Adrenal gland (tissue), 9 donors: ENCODE measurements at regions not wholly inside any gene's neighbourhood (a gene's known extent, or its start where the extent isn't known, plus 50 kb on each side); places are given as distances from the start of the nearest gene placed in this dataset.

Source experiments
- DNase-seq, 7 donors: peaks; one replicate each; pipeline ENCODE4 v3.0.0-alpha.2; 2019 to 2020
- H3K27ac ChIP-seq, 5 donors: fragments of 200-600 bp; sonication (generic) in 4 of 5; 1 replicate in 3 of 5; 2 replicates in 2 of 5; pipeline versions ENCODE4 v1.5.1 to v1.8.0; 2016 to 2020; ENCODE audit warnings: mild to moderate bottlenecking in 1 of 5
- H3K27me3 ChIP-seq: fragments of 200-600 bp; 2 replicates; pipeline ENCODE4 v1.8.0; 2021
- H3K36me3 ChIP-seq, 2 donors: fragments of 200-600 bp; replicated peaks in 1 of 2; 1 replicate in 1 of 2; 2 replicates in 1 of 2; pipeline versions ENCODE4 v1.5.1 to v1.8.0; 2018 to 2022
- H3K4me1 ChIP-seq, 2 donors: fragments of 200-600 bp; replicated peaks in 1 of 2; 1 replicate in 1 of 2; 2 replicates in 1 of 2; pipeline versions ENCODE4 v1.5.1 to v1.8.0; 2018 to 2021
- H3K4me3 ChIP-seq, 4 donors: fragments of 200-600 bp; sonication (generic) in 3 of 4; one replicate each; pipeline ENCODE4 v1.5.1; 2016 to 2018
- H3K9me3 ChIP-seq, 3 donors: fragments of 200-600 bp; sonication (generic) in 1 of 3; replicated peaks in 1 of 3; 1 replicate in 2 of 3; 2 replicates in 1 of 3; pipeline versions ENCODE4 v1.5.1 to v1.8.0; 2016 to 2021
- CTCF ChIP-seq, 6 experiments: fragments of 450-650 bp in 4 of 6; fragments of 200-600 bp in 2 of 6; sonication (generic) in 1 of 6; IDR thresholded peaks; 1 replicate in 5 of 6; 2 replicates in 1 of 6; pipeline versions ENCODE4 v1.5.1 to v1.8.0; 2016 to 2021; ENCODE audit warnings: antibody characterized with exemption in 6 of 6, mild to moderate bottlenecking in 2 of 6, moderate library complexity in 1 of 6
- POLR2A ChIP-seq, 2 donors: fragments of 450-650 bp; IDR thresholded peaks; one replicate each; pipeline ENCODE4 v1.6.1; 2017; ENCODE audit warnings: antibody characterized with exemption in 2 of 2, mild to moderate bottlenecking in 2 of 2, moderate library complexity in 1 of 2
- WGBS, 4 donors: extraction: QIAGEN DNeasy Blood & Tissue Kit in 2 of 4; methylation state at CpG; one replicate each; pipeline versions ENCODE4 v1.1.5 to v1.1.7; 2013 to 2017; 5-methylcytosine and 5-hydroxymethylcytosine counted together
- intact Hi-C, 2 donors: fragments of 100-400 bp; cut with DNase I; formaldehyde crosslinking; loops; one replicate each; pipeline versions ENCODE4 v1.14.1 to v1.15.0; 2022 to 2023
- donor health status: healthy with polysubstance abuse.
- donor health status: Bipolar disorder and iron deficiency.
- donor health status: DM: yes; HTN: yes; CAD: no.
- donor health status: DM: no; HTN: no; CAD: no.
- donor health status: DM: no; HTN: no; CAD: no.

DNA sequence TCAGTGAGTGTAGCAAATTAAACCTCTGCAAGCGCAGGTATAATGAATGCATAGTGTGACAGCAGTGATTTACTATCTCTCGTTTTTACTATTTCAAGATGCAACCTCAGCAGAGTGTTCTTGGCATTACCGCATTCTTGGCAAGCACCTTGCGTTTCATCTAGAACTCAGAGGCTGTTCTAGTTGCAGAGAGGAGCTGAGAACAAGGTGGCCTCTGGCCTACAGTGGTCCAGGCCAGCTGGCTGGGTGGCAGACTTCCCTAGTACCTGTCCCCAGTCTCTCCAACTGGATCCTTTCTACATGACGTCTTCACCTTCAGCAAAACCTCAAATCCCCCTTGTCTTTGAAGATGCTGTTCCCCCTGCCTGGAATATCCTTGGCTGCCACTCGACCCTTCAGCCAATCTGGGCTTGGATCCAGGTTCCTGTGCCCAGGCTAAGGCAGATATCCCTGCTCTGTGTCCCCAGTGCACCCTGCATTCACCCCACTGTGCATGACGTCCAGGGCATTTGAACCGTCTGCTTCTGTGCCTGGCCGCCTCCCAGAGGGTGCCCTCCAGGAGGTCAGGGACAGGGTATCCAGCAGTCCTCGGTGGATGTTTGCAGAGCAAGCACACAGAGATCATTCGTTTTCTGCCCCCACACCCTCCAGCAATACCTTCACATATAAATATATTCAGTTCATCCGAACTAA lies 120.4 kb upstream of the CPEB4 start:
- whole genome bisulfite sequencing, 4 donors, result 41 to 48% (median 44%) methylated on average over 12 of the region's 12 CpGs
- H3K4me1 ChIP-seq, result peaks cover 21 to 64% of the 10 kb centered on the region in 2 donors
- no peaks in the 10 kb centered on the region for H3K27me3 ChIP-seq
- intact Hi-C loops, result loop anchor here (5.0 to 10.0 kb wide), 2 partner anchors 125 to 143 kb away; no protein-coding TSS in a partner anchor
- H3K4me3 ChIP-seq, result no peak overlapping the region
- H3K36me3 ChIP-seq, result no peaks in the 10 kb centered on the region
- H3K9me3 ChIP-seq, result no peaks in the 10 kb centered on the region
- peak; percentile 56 to 89 (median 77) for DNase-seq
- peak overlapping the region; percentile 80 to 96 (median 84) for H3K27ac ChIP-seq
- no peak for TF ChIP-seq CTCF (IDR thresholded peaks at IDR 0.05)
- peak in 1 of 2 donors; percentile 14 for TF ChIP-seq POLR2A (IDR thresholded peaks at IDR 0.05)

DNA sequence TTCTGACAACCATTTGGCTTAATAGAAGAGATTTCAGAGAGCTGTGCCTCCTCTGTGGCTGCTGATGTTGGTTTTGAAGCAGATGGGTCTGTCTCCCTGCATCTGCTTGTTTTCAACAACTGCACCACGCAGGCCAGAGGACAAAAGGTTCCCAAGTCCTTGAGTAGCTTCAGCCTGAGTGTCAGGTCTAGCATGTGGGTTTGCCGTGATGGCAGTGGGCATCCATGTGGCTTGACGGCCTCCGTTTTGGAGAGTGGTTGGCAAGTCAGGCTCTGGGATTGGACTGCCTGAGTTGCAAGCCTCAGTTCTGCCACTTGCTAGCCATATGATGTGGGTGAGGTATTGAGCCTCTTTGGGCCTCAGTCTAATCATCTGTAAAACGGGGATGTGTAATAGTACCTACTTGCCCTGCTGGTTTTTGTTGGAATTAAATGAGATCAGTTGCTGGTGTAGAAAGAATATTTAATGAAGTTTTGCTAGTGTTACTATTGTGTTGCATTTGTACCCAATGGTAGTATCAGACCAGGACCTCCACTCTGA lies 119.8 kb upstream of the CPEB4 start:
- Histone ChIP-seq H3K9me3 (no peaks in the 10 kb centered on the region), H3K27ac (peak overlapping the region; percentile 80 to 96 (median 84)), H3K36me3 (no peaks in the 10 kb centered on the region), H3K4me3 (no peak overlapping the region), H3K4me1 (peaks cover 21 to 64% of the 10 kb centered on the region in 2 donors), H3K27me3 (no peaks in the 10 kb centered on the region)
- DNase-seq, result peak in 2 of 7 donors; percentile 58 to 76
- peak in 1 of 2 donors; percentile 3 for TF ChIP-seq POLR2A (IDR thresholded peaks at IDR 0.05)
- no peak for TF ChIP-seq CTCF (IDR thresholded peaks at IDR 0.05)
- WGBS, 4 donors, result 72 to 81% (median 77%) methylated on average over 4 to 5 of the region's 5 CpGs
- intact Hi-C loops, result loop anchor here (5.0 to 10.0 kb wide), 2 partner anchors 124 to 144 kb away; no protein-coding TSS in a partner anchor

- Histone ChIP-seq H3K4me3 (no peak overlapping the region), H3K4me1 (peaks cover 21 to 64% of the 10 kb centered on the region in 2 donors), H3K9me3 (no peaks in the 10 kb centered on the region), H3K27ac (peak overlapping the region in 4 of 5 donors; percentile 80 to 96 (median 85)), H3K27me3 (no peaks in the 10 kb centered on the region), H3K36me3 (no peaks in the 10 kb centered on the region)
- WGBS, 4 donors, result 96 to 100% (median 98%) methylated on average over 1 of the region's 1 CpG
- intact Hi-C loops, result loop anchor here (5.0 to 10.0 kb wide), 2 partner anchors 123 to 144 kb away; no protein-coding TSS in a partner anchor
- DNase-seq, result no peak
- TF ChIP-seq CTCF (IDR thresholded peaks at IDR 0.05), result no peak
- TF ChIP-seq POLR2A (IDR thresholded peaks at IDR 0.05), result no peak
Observed at GRCh38 chr5:173768891-173769290, 119.3 kb upstream of the CPEB4 start.

DNA sequence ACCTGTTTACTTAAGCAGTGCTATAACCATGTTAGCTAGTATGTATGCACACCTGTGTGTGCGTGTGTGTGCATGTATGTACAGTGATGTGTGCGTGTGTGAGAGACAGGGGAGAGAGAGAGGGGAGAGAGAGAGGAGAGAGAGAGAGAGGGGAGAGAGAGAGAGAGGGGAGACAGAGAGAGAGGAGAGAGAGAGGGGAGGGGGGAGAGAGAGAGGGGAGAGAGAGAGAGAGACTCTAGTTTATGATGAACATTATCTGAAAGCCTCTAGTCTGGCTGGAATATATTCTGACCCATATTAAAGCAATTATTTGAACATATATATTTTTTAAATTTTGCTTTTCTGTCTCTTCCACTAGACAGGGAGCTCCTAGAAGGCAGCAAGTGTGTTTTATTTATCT lies 117.5 kb upstream of the CPEB4 start:
- no peak for TF ChIP-seq CTCF (IDR thresholded peaks at IDR 0.05)
- H3K4me3 ChIP-seq, result no peak overlapping the region
- H3K4me1 ChIP-seq, result peaks cover 18 to 58% of the 10 kb centered on the region in 2 donors
- no peaks in the 10 kb centered on the region for H3K9me3 ChIP-seq
- no peaks in the 10 kb centered on the region for H3K36me3 ChIP-seq
- no peak overlapping the region for H3K27ac ChIP-seq
- intact Hi-C loops, result no loop called here
- 85 to 97% (median 95%) methylated on average over 2 of the region's 2 CpGs for WGBS, 4 donors
- no peak for DNase-seq
- no peaks in the 10 kb centered on the region for H3K27me3 ChIP-seq
